ENCODE measurements at regions not wholly inside any gene's neighbourhood (a gene's known extent, or its start where the extent isn't known, plus 50 kb on each side); places are given as distances from the start of the nearest gene placed in this dataset.
"Not testable (repeated sequence)": the region's sequence is repeated elsewhere in the genome, so short reads cannot be mapped to it uniquely, and the experiment has no call there.

DNA sequence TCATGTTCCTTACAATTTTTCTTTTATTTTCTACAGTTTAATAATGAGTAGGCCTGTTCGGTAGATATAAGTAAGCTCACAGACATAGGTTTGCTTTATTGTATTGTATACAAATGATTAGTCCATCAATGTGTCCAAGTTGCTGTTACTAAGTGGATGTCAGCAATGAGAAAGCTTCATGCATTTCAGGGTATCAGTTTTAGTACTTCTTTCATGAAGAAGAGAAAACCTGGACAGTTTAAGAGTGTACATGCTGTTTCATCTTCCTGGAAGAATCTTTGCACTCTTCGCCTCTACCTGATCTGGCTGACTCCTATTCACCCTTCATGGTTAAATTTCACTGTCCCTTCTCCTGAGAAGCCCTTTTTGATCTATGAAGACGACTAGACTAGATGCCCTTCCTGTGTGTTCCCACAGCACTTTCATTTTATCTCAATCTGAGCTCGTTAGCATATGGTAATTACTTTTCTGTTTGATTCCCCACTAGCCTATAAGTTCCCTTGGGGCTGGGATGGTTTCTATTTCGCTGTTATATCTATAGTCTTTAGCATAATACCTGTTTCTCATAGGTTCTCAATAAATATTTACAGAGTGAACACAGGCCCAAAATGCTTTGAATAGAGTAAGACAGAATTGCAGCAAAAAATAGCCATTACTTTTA is 70.7 kb downstream of the CETN3 start:
- DNase-seq: no peak

- no peak for DNase-seq
These were observed 72.0 kb downstream of the CETN3 start for GRCh38 chr5:90337449-90338052.

- no peak for DNase-seq
These were observed 72.8 kb downstream of the CETN3 start for GRCh38 chr5:90336752-90337151.

- DNase-seq: no peak
These were observed 74.8 kb downstream of the CETN3 start for GRCh38 chr5:90334741-90335140.

GRCh38 chr5:90329911-90330310 is 79.6 kb downstream of the CETN3 start:
- no peak for DNase-seq

DNA sequence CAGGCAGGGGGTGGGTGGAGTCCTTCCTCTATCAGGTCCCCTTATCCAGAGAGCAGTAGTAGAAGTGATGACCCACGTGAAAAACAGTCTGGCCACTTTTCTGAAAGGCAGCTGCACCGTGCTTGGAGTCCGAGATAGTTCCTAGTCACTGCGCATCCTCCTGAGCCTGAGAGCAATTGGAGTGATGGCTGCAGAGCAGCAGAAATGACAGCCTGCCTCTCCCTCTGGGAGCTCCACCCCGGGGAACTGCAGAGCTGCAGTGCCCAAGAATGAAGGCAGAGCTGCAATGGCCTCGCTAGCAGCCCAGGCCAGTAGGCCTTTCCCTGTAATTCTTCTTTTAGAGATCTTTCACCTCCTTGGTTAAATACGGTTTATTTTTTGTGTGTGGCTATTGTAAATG is 82.6 kb downstream of the CETN3 start:
- DNase-seq: no peak

GRCh38 chr5:90325093-90325492 is 84.5 kb downstream of the CETN3 start:
- DNase-seq: no peak

- not testable (repeated sequence) for DNase-seq
These were observed 89.2 kb downstream of the CETN3 start for GRCh38 chr5:90320348-90320747.

DNA sequence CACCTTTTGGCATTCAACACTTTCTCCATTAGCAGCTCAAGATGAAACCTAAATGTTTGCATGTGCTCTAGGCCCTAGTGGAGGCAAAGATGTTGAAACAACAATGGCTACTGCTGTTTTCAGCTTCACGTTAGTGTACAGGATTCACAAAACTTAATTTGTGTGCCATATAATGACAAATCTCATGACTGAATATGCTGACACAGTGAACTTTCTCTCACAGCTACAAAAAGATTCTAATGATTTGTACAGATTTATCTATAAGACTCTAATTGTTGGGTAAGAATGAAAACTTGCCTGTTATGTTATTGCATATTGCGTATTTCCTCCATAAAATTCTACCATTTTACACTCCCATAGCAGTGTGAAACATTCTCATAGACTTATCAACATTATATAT is 97.5 kb downstream of the CETN3 start:
- DNase-seq: no peak

DNA sequence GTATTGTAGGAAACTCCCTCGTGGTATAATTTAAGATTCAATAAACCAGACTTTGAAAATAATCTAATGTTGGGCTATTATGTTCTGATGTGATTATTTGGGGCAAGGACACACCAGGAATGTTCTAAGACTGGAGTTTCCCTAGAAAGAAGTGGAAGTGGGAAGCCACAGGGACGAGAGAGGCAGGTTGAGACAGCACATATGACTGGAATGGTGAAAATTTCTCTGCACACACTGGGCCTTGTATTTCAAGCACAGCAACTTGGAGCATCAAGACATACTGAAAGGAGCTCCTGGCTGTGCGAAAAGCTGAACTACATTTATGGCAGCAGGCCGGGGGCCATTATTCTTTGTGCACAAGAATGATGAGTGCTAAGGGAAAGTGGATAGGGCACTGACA is 98.2 kb downstream of the CETN3 start:
- no peak for DNase-seq

DNA sequence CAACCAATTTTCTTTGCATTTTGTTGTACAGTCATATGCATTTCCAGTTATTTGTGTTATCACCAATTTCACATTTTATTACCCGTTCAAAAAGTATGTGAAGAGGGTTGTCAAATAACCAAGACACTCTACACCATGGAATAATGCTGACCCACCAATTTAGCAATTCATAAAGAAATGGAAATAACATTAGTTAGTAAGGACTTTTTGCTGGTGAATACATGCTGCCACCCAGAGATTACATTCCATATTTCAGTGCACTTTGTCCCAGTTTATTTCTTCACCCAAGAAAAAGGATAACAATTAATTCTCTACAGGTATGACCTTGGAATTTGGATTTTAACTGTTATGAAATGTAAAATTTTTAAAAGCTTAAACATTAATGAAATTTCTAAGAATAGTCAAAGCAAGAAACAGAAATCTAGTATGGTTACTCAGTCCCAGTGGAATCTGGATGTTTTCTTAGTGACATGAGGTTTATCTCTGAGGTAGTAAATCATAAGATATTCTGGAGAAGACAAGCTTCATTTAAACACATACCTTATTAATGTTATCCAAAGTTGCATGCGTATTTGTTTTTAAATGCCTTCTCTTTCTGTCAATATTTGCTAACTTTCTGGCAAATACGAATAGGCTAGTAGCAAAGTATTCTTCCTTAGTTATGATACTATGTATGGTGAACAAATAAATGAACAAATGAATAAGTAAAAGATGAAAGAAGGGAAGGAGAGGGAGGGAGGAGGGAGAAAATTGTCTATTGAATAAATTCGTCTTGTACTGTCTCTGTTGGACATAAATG is 100.6 kb downstream of the CETN3 start:
- no peak for DNase-seq

GRCh38 chr5:90307782-90308181 is 101.8 kb downstream of the CETN3 start:
- no peak for DNase-seq

DNA sequence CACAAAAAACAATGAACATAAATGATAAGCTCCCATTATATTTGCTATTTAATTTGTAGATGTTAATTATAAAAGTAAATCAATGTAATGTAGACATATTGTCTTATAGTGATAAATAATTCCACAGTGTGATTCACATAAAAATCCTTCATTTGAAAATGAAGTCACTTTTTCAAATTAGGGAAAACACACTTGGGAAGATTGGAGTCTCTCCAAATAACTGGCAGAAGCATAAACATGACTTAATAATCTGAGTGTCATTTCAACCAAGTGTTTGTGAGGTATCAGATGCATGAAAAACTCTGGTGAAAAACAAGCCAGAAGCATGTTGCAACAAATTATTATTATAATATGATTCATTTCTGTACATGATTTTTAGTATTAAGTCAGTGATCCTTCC is 102.2 kb downstream of the CETN3 start:
- no peak for DNase-seq

- DNase-seq: no peak
These were observed 102.9 kb downstream of the CETN3 start for GRCh38 chr5:90306613-90307012.

- no peak for DNase-seq
These were observed 104.4 kb downstream of the CETN3 start for GRCh38 chr5:90305041-90305720.

DNA sequence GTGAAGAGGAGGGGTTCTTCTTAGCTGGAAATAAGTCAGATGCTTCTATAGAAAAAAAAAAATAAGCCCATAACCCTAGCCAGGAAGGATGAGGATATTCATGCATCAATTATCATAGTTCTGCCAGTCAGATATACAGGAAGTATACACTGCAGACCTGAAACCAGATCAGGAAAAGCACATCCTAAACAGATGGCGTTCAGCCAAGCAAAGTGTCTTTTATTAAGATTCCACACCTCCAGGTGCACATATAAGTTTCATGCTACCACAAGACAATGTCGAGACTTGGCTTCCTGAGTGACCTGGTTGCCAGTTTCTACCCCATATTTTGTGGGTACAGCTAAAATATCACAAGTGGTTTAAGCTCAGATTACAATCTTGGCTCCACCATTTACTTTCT is 108.3 kb downstream of the CETN3 start:
- DNase-seq: no peak

DNA sequence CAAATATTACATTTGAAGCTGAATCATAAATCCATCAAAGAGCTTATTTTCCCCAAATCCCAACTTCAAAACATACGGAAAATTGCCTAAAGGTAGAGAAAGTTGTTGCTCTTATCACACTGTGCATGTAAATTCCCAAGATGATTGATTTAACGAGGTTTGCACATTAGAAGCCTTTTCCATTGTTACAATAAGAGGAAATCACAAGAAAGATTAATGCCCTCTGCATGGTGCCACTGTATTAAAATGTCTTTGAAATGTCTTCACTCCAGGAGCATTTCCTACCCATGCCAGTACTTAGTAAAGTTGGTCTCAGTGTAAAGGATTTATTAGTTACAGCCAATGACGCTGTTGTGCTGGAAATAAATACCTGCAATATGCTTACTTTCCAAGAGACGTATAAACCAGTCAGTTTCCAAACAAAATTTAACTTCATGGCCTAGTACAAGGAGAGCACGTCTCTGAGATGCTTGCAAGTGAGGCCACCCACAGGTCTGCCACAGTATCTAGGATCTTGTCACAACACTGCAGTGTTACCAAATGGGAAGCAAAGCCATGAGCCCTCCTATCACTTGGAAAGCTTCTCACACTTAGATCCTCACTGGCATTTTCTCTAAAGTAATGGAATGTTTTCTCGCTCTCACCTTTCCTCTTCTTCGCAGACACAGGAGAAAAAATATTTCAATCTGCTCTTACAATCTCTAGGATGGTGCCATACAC is 112.4 kb downstream of the CETN3 start:
- no peak for DNase-seq

- no peak for DNase-seq
These were observed 115.0 kb downstream of the CETN3 start for GRCh38 chr5:90294604-90295003.

DNA sequence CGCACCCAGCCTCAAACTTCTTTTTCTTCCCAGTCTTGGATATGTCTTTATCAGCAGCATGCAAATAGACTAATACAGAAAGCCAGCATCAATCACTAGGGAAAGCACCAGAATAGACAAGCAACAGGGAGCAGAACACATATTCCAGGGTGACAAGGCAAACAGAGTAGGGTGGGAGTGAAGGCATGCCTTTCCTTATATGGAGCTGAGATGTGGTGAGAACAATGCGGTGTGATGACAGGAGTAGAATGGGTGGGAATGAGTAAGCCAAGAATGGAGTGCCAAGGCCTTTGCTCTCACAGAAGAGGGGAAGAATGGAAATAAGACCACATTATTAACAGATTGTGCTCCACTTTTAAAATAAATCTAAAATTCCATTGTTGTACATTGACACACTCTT is 115.6 kb downstream of the CETN3 start:
- DNase-seq: no peak

GRCh38 chr5:90290648-90291047 is 118.9 kb downstream of the CETN3 start:
- no peak for DNase-seq

DNA sequence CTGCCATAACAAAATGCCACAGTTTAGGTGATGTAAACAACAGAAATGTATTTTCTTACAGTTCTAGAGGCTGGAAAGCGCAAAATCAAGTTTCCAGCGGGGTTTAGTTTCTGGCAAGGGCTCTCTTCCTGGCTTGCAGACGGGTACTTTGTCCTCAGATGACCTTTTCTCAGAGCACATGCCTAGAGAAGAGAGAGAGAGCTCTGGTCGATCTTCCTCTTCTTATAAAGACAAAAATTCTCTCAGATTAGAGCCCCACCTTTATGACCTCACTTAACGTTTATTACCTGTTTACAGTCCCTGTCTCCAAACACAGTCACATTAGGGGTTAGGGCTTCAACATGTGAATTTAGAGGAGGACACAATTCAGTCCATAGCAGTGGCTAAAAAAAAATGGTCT is 119.7 kb downstream of the CETN3 start:
- DNase-seq: no peak

DNA sequence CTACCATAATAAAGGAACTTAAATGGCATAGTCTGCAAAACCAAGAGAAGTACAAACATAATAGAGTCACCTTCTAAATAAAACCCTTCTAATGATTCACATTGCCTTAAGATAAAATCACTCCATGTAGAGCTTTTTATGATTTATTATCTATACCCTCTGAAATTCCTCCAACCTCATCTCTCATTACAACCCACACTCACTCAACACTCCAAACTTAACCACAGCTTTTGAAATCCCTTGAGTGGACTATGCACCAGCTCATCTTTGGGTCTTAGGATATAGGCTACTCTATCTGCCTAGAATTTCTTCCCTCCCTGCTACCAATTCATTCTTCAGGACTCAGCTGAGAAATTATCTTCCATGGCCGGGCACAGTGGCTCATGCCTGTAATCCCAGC is 122.5 kb downstream of the CETN3 start:
- no peak for DNase-seq

DNA sequence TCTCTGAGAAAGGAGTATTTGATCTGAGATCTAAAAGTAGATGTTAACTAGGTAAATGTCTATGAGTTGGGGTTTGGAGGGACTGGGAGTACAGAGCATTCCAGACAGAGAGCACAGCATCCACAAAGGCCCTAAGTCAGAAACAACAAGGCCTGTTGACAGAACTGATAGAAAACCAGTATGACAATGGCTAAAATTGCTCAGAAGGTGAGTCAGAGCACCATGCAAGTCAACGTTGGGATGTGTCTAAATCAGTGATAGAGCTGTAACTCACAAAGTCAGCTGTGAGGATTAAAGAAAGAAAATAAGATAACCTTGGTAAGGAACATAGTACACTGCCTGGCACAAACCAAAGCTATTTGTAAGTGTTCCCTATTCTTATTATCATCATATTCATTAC is 124.0 kb downstream of the CETN3 start:
- no peak for DNase-seq
